ENCODE measurements at regions not wholly inside any gene's neighbourhood (a gene's known extent, or its start where the extent isn't known, plus 50 kb on each side); places are given as distances from the start of the nearest gene placed in this dataset.
"Not testable (repeated sequence)": the region's sequence is repeated elsewhere in the genome, so short reads cannot be mapped to it uniquely, and the experiment has no call there.

DNA sequence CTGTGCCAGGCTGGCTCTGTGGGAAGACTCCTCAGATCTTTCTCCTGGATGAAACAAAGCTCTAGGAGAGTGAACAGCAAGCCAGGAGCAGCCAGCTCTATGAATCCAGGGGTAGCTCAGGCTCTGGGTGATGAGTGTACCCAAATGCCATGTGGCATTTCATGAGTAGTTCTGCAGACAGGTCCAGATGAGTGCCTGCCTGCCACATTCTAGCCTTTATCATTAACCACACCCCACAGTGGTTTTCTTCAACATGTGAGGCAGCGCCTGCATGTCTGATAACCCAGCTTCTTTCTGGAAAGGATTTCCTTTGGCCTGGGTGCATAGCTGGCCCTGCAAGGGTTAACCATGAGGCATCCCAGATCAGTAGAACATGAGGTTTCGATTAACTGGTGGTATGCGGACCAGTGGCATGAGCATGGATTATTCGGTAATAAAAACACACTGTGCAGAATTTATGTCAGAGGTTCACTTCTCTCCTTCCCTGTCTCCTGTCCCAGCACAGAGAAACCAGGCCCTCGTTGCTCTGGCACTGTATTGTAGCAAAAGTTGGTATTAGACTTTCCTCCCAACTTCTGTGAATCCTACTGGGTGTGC, 381.9 kb upstream of the ZNF462 start:
- H3K79me2 ChIP-seq: no peaks in the 10 kb centered on the region
- no peak overlapping the region for H3K4me3 ChIP-seq
- H3K4me2 ChIP-seq: no peak overlapping the region
- no peak overlapping the region for H2AFZ ChIP-seq
- no peaks in the 10 kb centered on the region for H3K27me3 ChIP-seq
- 54% methylated on average over 5 of the region's 5 CpGs for WGBS (ENCODE audit: low lambda C conversion rate, missing lambda C conversion rate)
- peaks cover 8% of the 10 kb centered on the region for H3K4me1 ChIP-seq (ENCODE audit: insufficient read depth)
- no peaks in the 10 kb centered on the region for H4K20me1 ChIP-seq (ENCODE audit: insufficient read depth, poor library complexity, severe bottlenecking)
- no peak for DNase-seq (ENCODE audit: low spot score)
- no peaks in the 10 kb centered on the region for H3K9me2 ChIP-seq (replicated peaks; ENCODE audit: insufficient read depth)
- no peaks in the 10 kb centered on the region for H3K36me3 ChIP-seq (replicated peaks; ENCODE audit: insufficient read depth, low read depth)
- no peaks in the 10 kb centered on the region for H3K9me3 ChIP-seq (ENCODE audit: low read depth)
- no peak overlapping the region for H3K27ac ChIP-seq
- TF ChIP-seq EZH2phosphoT487 (IDR thresholded peaks at IDR 0.05; ENCODE audit: low read depth, severe bottlenecking, unreplicated experiment) (no peak), EZH2 (IDR thresholded peaks at IDR 0.05; ENCODE audit: borderline replicate concordance) (no peak)
- TF ChIP-seq, protein P1, sequence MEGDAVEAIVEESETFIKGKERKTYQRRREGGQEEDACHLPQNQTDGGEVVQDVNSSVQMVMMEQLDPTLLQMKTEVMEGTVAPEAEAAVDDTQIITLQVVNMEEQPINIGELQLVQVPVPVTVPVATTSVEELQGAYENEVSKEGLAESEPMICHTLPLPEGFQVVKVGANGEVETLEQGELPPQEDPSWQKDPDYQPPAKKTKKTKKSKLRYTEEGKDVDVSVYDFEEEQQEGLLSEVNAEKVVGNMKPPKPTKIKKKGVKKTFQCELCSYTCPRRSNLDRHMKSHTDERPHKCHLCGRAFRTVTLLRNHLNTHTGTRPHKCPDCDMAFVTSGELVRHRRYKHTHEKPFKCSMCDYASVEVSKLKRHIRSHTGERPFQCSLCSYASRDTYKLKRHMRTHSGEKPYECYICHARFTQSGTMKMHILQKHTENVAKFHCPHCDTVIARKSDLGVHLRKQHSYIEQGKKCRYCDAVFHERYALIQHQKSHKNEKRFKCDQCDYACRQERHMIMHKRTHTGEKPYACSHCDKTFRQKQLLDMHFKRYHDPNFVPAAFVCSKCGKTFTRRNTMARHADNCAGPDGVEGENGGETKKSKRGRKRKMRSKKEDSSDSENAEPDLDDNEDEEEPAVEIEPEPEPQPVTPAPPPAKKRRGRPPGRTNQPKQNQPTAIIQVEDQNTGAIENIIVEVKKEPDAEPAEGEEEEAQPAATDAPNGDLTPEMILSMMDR (IDR thresholded peaks at IDR 0.05; ENCODE audit: poor library complexity): no peak

DNA sequence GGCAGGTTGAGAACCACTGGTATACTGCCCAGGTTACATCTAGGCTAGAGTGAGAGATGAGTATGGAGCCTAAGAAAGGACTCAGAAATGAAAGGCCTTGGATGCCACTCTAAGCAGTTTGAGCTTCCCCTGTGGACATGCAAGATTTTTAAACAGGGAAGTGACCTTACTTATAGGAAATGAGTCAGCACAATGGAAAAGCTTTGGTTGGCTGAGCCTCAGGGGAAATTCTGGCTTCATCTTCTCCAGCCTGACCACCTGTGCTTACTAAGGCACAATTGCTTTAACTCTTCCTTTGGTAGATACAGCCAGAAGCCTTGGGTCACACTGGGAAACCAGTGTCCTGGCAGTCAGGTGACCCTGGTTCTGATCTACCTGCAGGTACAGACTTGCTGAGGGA, 380.2 kb upstream of the ZNF462 start:
- no peaks in the 10 kb centered on the region for H4K20me1 ChIP-seq (ENCODE audit: insufficient read depth, poor library complexity, severe bottlenecking)
- H3K9me3 ChIP-seq (ENCODE audit: low read depth): no peaks in the 10 kb centered on the region
- H3K4me1 ChIP-seq (ENCODE audit: insufficient read depth): peaks cover 8% of the 10 kb centered on the region
- H3K9me2 ChIP-seq (replicated peaks; ENCODE audit: insufficient read depth): no peaks in the 10 kb centered on the region
- no peak overlapping the region for H3K4me3 ChIP-seq
- H3K27me3 ChIP-seq: no peaks in the 10 kb centered on the region
- H3K27ac ChIP-seq: no peak overlapping the region
- TF ChIP-seq EZH2phosphoT487 (IDR thresholded peaks at IDR 0.05; ENCODE audit: low read depth, severe bottlenecking, unreplicated experiment): no peak
- TF ChIP-seq EZH2 (IDR thresholded peaks at IDR 0.05; ENCODE audit: borderline replicate concordance): no peak
- TF ChIP-seq, protein P1 (IDR thresholded peaks at IDR 0.05; ENCODE audit: poor library complexity): no peak
- H2AFZ ChIP-seq: no peak overlapping the region
- no peak overlapping the region for H3K4me2 ChIP-seq
- H3K79me2 ChIP-seq: no peaks in the 10 kb centered on the region
- no peak for DNase-seq (ENCODE audit: low spot score)
- H3K36me3 ChIP-seq (replicated peaks; ENCODE audit: insufficient read depth, low read depth): no peaks in the 10 kb centered on the region

DNA sequence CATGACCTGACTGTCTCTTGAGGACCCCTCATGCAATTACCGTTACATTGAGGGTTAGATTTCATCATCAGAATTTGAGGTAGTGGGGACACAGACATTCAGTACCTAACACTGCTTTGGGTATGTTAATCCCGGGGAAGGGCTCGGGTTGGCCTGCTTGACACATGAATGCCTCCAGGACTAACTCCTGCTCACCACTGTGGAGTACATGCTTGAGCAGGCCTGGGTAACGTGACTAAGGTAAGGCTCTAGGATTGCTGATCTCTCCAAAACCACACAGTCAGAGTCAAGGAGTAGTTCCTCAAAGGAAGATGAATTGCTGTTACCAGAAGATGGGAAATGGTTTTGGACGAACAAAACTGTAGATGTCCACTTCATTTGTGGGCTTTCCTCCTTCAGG, 376.3 kb upstream of the ZNF462 start:
- no peaks in the 10 kb centered on the region for H3K9me3 ChIP-seq (ENCODE audit: low read depth)
- H3K27me3 ChIP-seq: no peaks in the 10 kb centered on the region
- no peak overlapping the region for H2AFZ ChIP-seq
- 84% methylated on average over 5 of the region's 5 CpGs for WGBS (ENCODE audit: low lambda C conversion rate, missing lambda C conversion rate)
- DNase-seq (ENCODE audit: low spot score): no peak
- H4K20me1 ChIP-seq (ENCODE audit: insufficient read depth, poor library complexity, severe bottlenecking): no peaks in the 10 kb centered on the region
- H3K9me2 ChIP-seq (replicated peaks; ENCODE audit: insufficient read depth): no peaks in the 10 kb centered on the region
- TF ChIP-seq, protein P1 (IDR thresholded peaks at IDR 0.05; ENCODE audit: poor library complexity): no peak
- TF ChIP-seq EZH2 (IDR thresholded peaks at IDR 0.05; ENCODE audit: borderline replicate concordance) (no peak), EZH2phosphoT487 (IDR thresholded peaks at IDR 0.05; ENCODE audit: low read depth, severe bottlenecking, unreplicated experiment) (no peak)
- no peak overlapping the region for H3K4me2 ChIP-seq
- no peaks in the 10 kb centered on the region for H3K36me3 ChIP-seq (replicated peaks; ENCODE audit: insufficient read depth, low read depth)
- no peaks in the 10 kb centered on the region for H3K79me2 ChIP-seq
- no peak overlapping the region for H3K27ac ChIP-seq
- H3K4me3 ChIP-seq: no peak overlapping the region
- H3K4me1 ChIP-seq (ENCODE audit: insufficient read depth): no peaks in the 10 kb centered on the region

DNA sequence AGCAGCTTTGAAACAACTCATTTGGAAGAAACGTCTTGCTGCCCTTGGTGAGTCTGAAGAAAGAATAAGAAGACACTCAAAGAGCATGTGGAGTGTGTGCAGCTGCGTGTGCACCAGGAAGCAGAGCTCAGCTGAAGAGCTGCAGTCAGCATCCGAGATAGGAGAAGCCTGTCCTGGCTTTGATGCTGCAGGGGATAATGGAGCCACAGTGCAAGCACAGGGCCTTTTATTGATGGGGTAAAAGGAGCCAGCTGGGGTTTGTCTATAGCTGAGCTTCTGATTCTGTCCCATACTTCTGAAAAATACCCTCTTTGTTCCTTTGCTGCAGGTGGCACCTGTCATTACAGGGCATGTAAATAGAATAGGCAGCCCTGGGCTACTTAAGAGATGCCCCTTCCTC, 375.7 kb upstream of the ZNF462 start:
- Histone ChIP-seq H3K4me1 (ENCODE audit: insufficient read depth) (no peaks in the 10 kb centered on the region), H3K4me2 (no peak overlapping the region), H3K4me3 (no peak overlapping the region), H3K36me3 (replicated peaks; ENCODE audit: insufficient read depth, low read depth) (no peaks in the 10 kb centered on the region), H3K9me2 (replicated peaks; ENCODE audit: insufficient read depth) (no peaks in the 10 kb centered on the region), H3K27ac (no peak overlapping the region), H4K20me1 (ENCODE audit: insufficient read depth, poor library complexity, severe bottlenecking) (no peaks in the 10 kb centered on the region), H3K9me3 (ENCODE audit: low read depth) (no peaks in the 10 kb centered on the region), H3K79me2 (no peaks in the 10 kb centered on the region), H3K27me3 (no peaks in the 10 kb centered on the region), H2AFZ (no peak overlapping the region)
- 52% methylated on average over 3 of the region's 3 CpGs for WGBS (ENCODE audit: low lambda C conversion rate, missing lambda C conversion rate)
- no peak for DNase-seq (ENCODE audit: low spot score)
- TF ChIP-seq, protein P1 (IDR thresholded peaks at IDR 0.05; ENCODE audit: poor library complexity): no peak
- no peak for TF ChIP-seq EZH2phosphoT487 (IDR thresholded peaks at IDR 0.05; ENCODE audit: low read depth, severe bottlenecking, unreplicated experiment)
- TF ChIP-seq EZH2 (IDR thresholded peaks at IDR 0.05; ENCODE audit: borderline replicate concordance): no peak

DNA sequence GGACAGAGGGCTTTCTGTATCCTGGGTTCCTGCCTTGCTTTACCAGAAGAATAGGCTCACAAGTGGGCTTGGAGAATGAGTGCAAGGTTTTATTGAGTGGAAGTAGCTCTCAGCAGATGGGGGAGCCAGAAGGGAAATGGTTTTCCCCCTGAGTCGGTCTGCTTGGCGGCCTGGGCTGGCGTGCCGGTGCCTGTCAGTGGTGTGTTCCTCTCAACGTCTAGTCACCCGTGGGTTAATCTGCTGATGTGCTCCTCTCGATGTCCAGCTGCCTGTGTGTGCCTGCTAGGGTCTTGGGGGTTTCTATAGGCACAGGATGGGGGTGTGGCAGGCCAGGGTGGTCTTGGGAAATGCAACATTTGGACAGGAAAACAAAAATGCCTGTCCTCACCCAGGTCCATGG, 370.8 kb upstream of the ZNF462 start:
- 84% methylated on average over 7 of the region's 7 CpGs for WGBS (ENCODE audit: low lambda C conversion rate, missing lambda C conversion rate)
- not testable (repeated sequence) for H3K9me3 ChIP-seq (ENCODE audit: low read depth)

More for the DNA sequence above, 370.8 kb upstream of the ZNF462 start:
- H2AFZ ChIP-seq; H3K4me1 ChIP-seq (ENCODE audit: insufficient read depth); DNase-seq (ENCODE audit: low spot score); H3K27me3 ChIP-seq; H3K9me2 ChIP-seq (replicated peaks; ENCODE audit: insufficient read depth); H3K4me2 ChIP-seq; H3K36me3 ChIP-seq (replicated peaks; ENCODE audit: insufficient read depth, low read depth); H4K20me1 ChIP-seq (ENCODE audit: insufficient read depth, poor library complexity, severe bottlenecking); H3K27ac ChIP-seq; H3K4me3 ChIP-seq; H3K79me2 ChIP-seq: not testable (repeated sequence)

Data from hepatocyte (in vitro differentiated cells).